Embryonic facial prominence (tissue), 1 donor: ENCODE measurements at regions not wholly inside any gene's neighbourhood (a gene's known extent, or its start where the extent isn't known, plus 50 kb on each side); places are given as distances from the start of the nearest gene placed in this dataset.
"Not testable (repeated sequence)": the region's sequence is repeated elsewhere in the genome, so short reads cannot be mapped to it uniquely, and the experiment has no call there.

Source experiments
- DNase-seq: peaks from one replicate; pipeline ENCODE4 v3.0.0-alpha.2; 2016; ENCODE audit errors: extremely low spot score

- DNase-seq = peak; percentile 16
Observed at GRCh38 chr6:140462453-140463311, 1088.2 kb upstream of the CITED2 start.

- DNase-seq = no peak
Observed at GRCh38 chr6:140462076-140462452, 1087.6 kb upstream of the CITED2 start.

GRCh38 chr6:140460267-140460666 lies 1085.8 kb upstream of the CITED2 start:
- no peak for DNase-seq

- no peak for DNase-seq
Observed at GRCh38 chr6:140459209-140459608, 1084.8 kb upstream of the CITED2 start.

GRCh38 chr6:140446241-140446640 lies 1071.8 kb upstream of the CITED2 start:
- DNase-seq = no peak

GRCh38 chr6:140445474-140446004 lies 1071.1 kb upstream of the CITED2 start:
- no peak for DNase-seq

- DNase-seq = not testable (repeated sequence)
Observed at GRCh38 chr6:140443112-140443511, 1068.7 kb upstream of the CITED2 start.

GRCh38 chr6:140441256-140441655 lies 1066.8 kb upstream of the CITED2 start:
- DNase-seq = peak; percentile 10

- DNase-seq = no peak
Observed at GRCh38 chr6:140440223-140440835, 1065.9 kb upstream of the CITED2 start.

- DNase-seq = no peak
Observed at GRCh38 chr6:140438346-140438735, 1063.9 kb upstream of the CITED2 start.

- no peak for DNase-seq
Observed at GRCh38 chr6:140437619-140438345, 1063.3 kb upstream of the CITED2 start.

GRCh38 chr6:140436023-140436811 lies 1061.8 kb upstream of the CITED2 start:
- no peak for DNase-seq

GRCh38 chr6:140434761-140435160 lies 1060.3 kb upstream of the CITED2 start:
- DNase-seq = no peak

GRCh38 chr6:140433072-140433471 lies 1058.6 kb upstream of the CITED2 start:
- DNase-seq = no peak

GRCh38 chr6:140427842-140428241 lies 1053.4 kb upstream of the CITED2 start:
- no peak for DNase-seq

- DNase-seq = no peak
Observed at GRCh38 chr6:140414966-140415620, 1040.6 kb upstream of the CITED2 start.

- no peak for DNase-seq
Observed at GRCh38 chr6:140403020-140403419, 1028.6 kb upstream of the CITED2 start.

- no peak for DNase-seq
Observed at GRCh38 chr6:140401761-140402160, 1027.3 kb upstream of the CITED2 start.

- DNase-seq = no peak
Observed at GRCh38 chr6:140398076-140398475, 1023.6 kb upstream of the CITED2 start.

GRCh38 chr6:140397106-140397505 lies 1022.7 kb upstream of the CITED2 start:
- DNase-seq = no peak
